Eye (tissue), 1 donor: ENCODE measurements at regions not wholly inside any gene's neighbourhood (a gene's known extent, or its start where the extent isn't known, plus 50 kb on each side); places are given as distances from the start of the nearest gene placed in this dataset.

ENCODE experiments used
- DNase-seq: peaks from one replicate; pipeline ENCODE4 v3.0.0-alpha.2; 2015

- DNase-seq, result no peak
Observed at GRCh38 chr16:48932216-48932855, 322.4 kb upstream of the N4BP1 start.

- DNase-seq, result no peak
Observed at GRCh38 chr16:48930951-48931553, 321.1 kb upstream of the N4BP1 start.

GRCh38 chr16:48919791-48920190 is 309.8 kb upstream of the N4BP1 start:
- no peak for DNase-seq

- no peak for DNase-seq
Observed at GRCh38 chr16:48918520-48919258, 308.7 kb upstream of the N4BP1 start.

- no peak for DNase-seq
Observed at GRCh38 chr16:48916566-48916965, 306.6 kb upstream of the N4BP1 start.

GRCh38 chr16:48914070-48914469 is 304.1 kb upstream of the N4BP1 start:
- DNase-seq, result peak; percentile 54

GRCh38 chr16:48913384-48913783 is 303.4 kb upstream of the N4BP1 start:
- no peak for DNase-seq

GRCh38 chr16:48912360-48912759 is 302.4 kb upstream of the N4BP1 start:
- DNase-seq, result no peak

- peak; percentile 29 for DNase-seq
Observed at GRCh38 chr16:48911700-48912099, 301.7 kb upstream of the N4BP1 start.

- no peak for DNase-seq
Observed at GRCh38 chr16:48910214-48910613, 300.2 kb upstream of the N4BP1 start.

- DNase-seq, result no peak
Observed at GRCh38 chr16:48909231-48909630, 299.3 kb upstream of the N4BP1 start.

GRCh38 chr16:48907906-48908634 is 298.1 kb upstream of the N4BP1 start:
- DNase-seq, result no peak

- peak; percentile 18 for DNase-seq
Observed at GRCh38 chr16:48905632-48906505, 295.9 kb upstream of the N4BP1 start.

- DNase-seq, result no peak
Observed at GRCh38 chr16:48904333-48904732, 294.4 kb upstream of the N4BP1 start.

GRCh38 chr16:48903039-48903438 is 293.1 kb upstream of the N4BP1 start:
- DNase-seq, result no peak

GRCh38 chr16:48901712-48902374 is 291.9 kb upstream of the N4BP1 start:
- no peak for DNase-seq

GRCh38 chr16:48899500-48899899 is 289.5 kb upstream of the N4BP1 start:
- no peak for DNase-seq

- no peak for DNase-seq
Observed at GRCh38 chr16:48897698-48898205, 287.8 kb upstream of the N4BP1 start.

- DNase-seq, result no peak
Observed at GRCh38 chr16:48895142-48895541, 285.2 kb upstream of the N4BP1 start.

- no peak for DNase-seq
Observed at GRCh38 chr16:48892893-48893292, 282.9 kb upstream of the N4BP1 start.

- no peak for DNase-seq
Observed at GRCh38 chr16:48887646-48888210, 277.7 kb upstream of the N4BP1 start.
